ENCODE measurements at regions not wholly inside any gene's neighbourhood (a gene's known extent, or its start where the extent isn't known, plus 50 kb on each side); places are given as distances from the start of the nearest gene placed in this dataset.

DNA sequence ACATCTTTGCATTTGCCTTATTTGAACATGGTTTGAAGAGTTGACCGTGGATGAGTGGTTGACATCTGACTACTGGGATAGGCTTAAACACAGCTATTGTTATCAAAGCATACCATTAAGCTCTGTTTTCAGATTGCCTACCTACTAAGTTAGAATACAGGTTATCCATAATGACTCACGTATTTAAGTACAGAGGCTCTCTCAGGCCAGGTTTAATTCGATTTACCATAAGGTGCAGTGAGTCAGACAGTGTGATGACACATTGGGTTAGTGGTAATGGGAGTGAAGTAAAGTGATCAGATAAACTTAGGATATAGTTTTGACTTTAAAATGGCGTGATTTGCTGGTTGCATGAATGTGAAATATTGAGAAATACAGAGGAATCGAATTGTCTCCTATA, 732.0 kb upstream of the CTNND2 start:
- intact Hi-C loops (cut with DNase I; ENCODE audit: low total_unique reads) = loop anchor here (5.0 kb wide), 1 partner anchor 1489 kb away; no protein-coding TSS in a partner anchor
- H3K4me1 ChIP-seq = no peaks in the 10 kb centered on the region
- H3K36me3 ChIP-seq = no peaks in the 10 kb centered on the region
- no peak overlapping the region for H3K27ac ChIP-seq
- DNase-seq (ENCODE audit: low spot score in 2 of 2) = no peak
- H3K4me3 ChIP-seq = no peak overlapping the region
- no peaks in the 10 kb centered on the region for H3K9me3 ChIP-seq
- no peak for TF ChIP-seq POLR2A (IDR thresholded peaks at IDR 0.05)
- TF ChIP-seq POLR2AphosphoS5 (IDR thresholded peaks at IDR 0.05) = no peak
- TF ChIP-seq, protein P1, sequence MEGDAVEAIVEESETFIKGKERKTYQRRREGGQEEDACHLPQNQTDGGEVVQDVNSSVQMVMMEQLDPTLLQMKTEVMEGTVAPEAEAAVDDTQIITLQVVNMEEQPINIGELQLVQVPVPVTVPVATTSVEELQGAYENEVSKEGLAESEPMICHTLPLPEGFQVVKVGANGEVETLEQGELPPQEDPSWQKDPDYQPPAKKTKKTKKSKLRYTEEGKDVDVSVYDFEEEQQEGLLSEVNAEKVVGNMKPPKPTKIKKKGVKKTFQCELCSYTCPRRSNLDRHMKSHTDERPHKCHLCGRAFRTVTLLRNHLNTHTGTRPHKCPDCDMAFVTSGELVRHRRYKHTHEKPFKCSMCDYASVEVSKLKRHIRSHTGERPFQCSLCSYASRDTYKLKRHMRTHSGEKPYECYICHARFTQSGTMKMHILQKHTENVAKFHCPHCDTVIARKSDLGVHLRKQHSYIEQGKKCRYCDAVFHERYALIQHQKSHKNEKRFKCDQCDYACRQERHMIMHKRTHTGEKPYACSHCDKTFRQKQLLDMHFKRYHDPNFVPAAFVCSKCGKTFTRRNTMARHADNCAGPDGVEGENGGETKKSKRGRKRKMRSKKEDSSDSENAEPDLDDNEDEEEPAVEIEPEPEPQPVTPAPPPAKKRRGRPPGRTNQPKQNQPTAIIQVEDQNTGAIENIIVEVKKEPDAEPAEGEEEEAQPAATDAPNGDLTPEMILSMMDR (IDR thresholded peaks at IDR 0.05) = no peak
- H3K27me3 ChIP-seq = no peaks in the 10 kb centered on the region

DNA sequence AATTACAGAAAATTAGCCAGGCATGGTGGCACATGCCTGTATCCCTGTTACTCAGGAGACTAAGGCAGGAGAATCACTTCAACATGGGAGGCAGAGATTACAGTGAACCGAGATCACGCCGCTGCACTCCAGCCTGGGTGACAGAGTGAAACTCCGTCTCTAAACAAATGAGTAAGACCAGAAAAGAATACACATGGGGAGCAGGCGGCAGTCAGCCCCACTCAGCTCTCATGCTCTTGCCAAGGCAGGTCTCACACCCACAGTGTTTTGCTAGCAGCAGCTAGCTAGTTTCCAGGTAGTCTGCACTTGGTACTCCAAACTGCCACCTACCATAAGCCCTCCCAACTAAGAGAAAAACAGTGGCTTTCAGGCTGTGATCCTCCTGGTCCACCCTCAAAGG, 722.3 kb upstream of the CTNND2 start:
- no peak for DNase-seq (ENCODE audit: low spot score in 2 of 2)
- no peak for TF ChIP-seq POLR2AphosphoS5 (IDR thresholded peaks at IDR 0.05)
- TF ChIP-seq, protein P1 (IDR thresholded peaks at IDR 0.05) = no peak
- no peak for TF ChIP-seq POLR2A (IDR thresholded peaks at IDR 0.05)
- Histone ChIP-seq H3K4me3 (no peak overlapping the region), H3K27me3 (no peaks in the 10 kb centered on the region), H3K27ac (no peak overlapping the region), H3K36me3 (no peaks in the 10 kb centered on the region), H3K9me3 (peaks cover 0 to 1% of the 10 kb centered on the region in 2 donors), H3K4me1 (no peaks in the 10 kb centered on the region)
- intact Hi-C loops (cut with DNase I; ENCODE audit: low total_unique reads) = no loop called here

DNA sequence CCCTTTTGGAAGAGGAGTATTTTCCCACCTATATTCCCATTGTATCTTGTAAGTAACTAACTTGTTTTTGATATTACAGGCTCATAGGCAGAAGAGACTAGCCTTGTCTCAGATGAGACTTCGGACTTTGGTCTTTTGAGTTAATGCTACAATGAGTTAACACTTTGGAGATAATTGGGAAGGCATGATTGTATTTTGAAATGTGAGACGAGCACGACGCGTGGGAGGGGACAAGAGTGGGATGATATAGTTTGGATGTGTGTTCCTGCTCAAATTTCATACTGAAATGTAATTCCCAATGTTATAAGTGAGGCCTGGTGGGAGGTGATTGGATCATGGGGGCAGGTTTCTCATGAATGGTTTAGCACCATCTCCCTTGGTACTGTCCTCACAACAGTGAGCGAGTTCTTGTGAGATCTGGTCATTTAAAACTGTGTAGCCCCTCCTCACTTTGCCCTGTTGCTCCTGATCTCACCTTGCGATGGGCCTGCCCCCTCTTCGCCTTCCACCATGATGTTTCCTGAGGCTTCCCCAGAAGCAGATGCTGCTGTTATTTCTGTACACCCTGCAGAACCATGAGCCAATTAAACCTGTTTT, 721.5 kb upstream of the CTNND2 start:
- H3K36me3 ChIP-seq = no peaks in the 10 kb centered on the region
- TF ChIP-seq, protein P1 (IDR thresholded peaks at IDR 0.05) = no peak
- TF ChIP-seq POLR2A (IDR thresholded peaks at IDR 0.05) = no peak
- TF ChIP-seq POLR2AphosphoS5 (IDR thresholded peaks at IDR 0.05) = no peak
- H3K4me3 ChIP-seq = no peak overlapping the region
- DNase-seq (ENCODE audit: low spot score in 2 of 2) = no peak
- intact Hi-C loops (cut with DNase I; ENCODE audit: low total_unique reads) = no loop called here
- no peak overlapping the region for H3K27ac ChIP-seq
- no peaks in the 10 kb centered on the region for H3K4me1 ChIP-seq
- H3K9me3 ChIP-seq = peaks cover 0 to 7% of the 10 kb centered on the region in 2 donors
- no peaks in the 10 kb centered on the region for H3K27me3 ChIP-seq

DNA sequence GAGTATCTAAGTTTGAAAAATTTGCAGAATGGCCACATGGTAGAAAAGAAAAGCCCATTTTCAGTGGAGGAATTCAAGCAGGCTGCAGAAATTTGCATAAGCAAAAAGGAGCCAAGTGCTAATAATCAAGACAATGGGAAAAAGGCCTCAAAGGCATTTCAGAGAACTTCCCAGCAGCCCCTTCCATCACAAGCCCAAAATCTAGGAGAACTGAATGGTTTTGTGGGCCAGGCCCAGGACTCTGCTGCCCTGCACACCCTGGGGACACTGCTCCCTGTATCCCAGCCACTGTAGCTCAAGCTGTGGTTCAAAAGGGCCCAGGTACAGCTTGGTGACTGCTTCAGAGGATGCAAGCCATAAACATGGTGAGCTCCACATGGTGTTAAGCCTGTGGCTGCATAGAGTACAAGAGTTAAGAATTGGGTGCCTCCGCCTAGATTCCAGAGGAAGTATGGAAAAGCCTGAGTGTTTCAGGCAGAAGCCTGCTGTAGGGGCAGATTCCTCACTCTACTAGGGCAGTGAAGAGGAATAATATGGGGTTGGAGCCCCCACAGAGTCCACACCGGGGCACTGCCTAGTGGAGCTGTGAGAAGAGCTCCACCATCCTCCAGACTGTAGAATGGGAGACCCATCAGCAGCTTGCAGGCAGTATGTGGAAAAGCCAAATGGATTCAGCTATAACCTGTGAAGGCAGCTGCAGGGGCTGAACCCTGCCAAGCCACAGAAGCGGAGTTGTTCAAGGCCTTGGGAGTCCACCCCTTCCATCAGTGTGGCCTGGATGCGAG, 720.7 kb upstream of the CTNND2 start:
- TF ChIP-seq, protein P1 (IDR thresholded peaks at IDR 0.05) = no peak
- TF ChIP-seq POLR2AphosphoS5 (IDR thresholded peaks at IDR 0.05) (no peak), POLR2A (IDR thresholded peaks at IDR 0.05) (no peak)

DNA sequence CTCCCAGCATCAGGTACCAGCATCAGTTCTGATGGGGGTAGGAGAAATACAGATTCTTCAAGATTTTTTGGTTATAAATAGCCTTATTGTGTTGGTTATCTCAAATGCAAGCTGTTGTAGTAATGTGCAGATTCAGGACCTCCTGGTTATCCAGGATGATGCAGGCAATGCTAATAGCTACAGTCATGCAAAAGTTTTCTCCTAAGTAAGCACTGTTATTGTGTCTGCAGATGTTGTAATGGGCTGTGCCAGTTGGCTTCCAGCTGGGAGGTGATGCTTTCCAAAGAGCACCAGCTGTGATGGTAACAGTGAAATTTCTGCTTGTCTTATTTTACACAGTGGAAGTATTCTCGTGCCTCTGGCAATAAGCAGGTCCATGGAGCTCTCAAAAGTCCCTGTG, 719.2 kb upstream of the CTNND2 start:
- H3K36me3 ChIP-seq = no peaks in the 10 kb centered on the region
- peaks cover 0 to 10% of the 10 kb centered on the region in 2 donors for H3K9me3 ChIP-seq
- DNase-seq (ENCODE audit: low spot score in 2 of 2) = no peak
- intact Hi-C loops (cut with DNase I; ENCODE audit: low total_unique reads) = no loop called here
- no peak overlapping the region for H3K4me3 ChIP-seq
- TF ChIP-seq POLR2AphosphoS5 (IDR thresholded peaks at IDR 0.05) (no peak), POLR2A (IDR thresholded peaks at IDR 0.05) (no peak)
- TF ChIP-seq, protein P1 (IDR thresholded peaks at IDR 0.05) = no peak
- H3K27ac ChIP-seq = no peak overlapping the region
- H3K4me1 ChIP-seq = no peaks in the 10 kb centered on the region
- H3K27me3 ChIP-seq = no peaks in the 10 kb centered on the region

More for the DNA sequence above, 720.7 kb upstream of the CTNND2 start:
- Histone ChIP-seq H3K27me3 (no peaks in the 10 kb centered on the region), H3K4me1 (no peaks in the 10 kb centered on the region), H3K9me3 (peaks cover 0 to 7% of the 10 kb centered on the region in 2 donors), H3K27ac (no peak overlapping the region), H3K36me3 (no peaks in the 10 kb centered on the region), H3K4me3 (no peak overlapping the region)
- no peak for DNase-seq (ENCODE audit: low spot score in 2 of 2)
- intact Hi-C loops (cut with DNase I; ENCODE audit: low total_unique reads) = no loop called here

Measured in breast epithelium (tissue), 4 donors.